ENCODE measurements at regions not wholly inside any gene's neighbourhood (a gene's known extent, or its start where the extent isn't known, plus 50 kb on each side); places are given as distances from the start of the nearest gene placed in this dataset.
A peak's percentile ranks its signal among the peaks of the same experiment; 100 is the strongest.

DNA sequence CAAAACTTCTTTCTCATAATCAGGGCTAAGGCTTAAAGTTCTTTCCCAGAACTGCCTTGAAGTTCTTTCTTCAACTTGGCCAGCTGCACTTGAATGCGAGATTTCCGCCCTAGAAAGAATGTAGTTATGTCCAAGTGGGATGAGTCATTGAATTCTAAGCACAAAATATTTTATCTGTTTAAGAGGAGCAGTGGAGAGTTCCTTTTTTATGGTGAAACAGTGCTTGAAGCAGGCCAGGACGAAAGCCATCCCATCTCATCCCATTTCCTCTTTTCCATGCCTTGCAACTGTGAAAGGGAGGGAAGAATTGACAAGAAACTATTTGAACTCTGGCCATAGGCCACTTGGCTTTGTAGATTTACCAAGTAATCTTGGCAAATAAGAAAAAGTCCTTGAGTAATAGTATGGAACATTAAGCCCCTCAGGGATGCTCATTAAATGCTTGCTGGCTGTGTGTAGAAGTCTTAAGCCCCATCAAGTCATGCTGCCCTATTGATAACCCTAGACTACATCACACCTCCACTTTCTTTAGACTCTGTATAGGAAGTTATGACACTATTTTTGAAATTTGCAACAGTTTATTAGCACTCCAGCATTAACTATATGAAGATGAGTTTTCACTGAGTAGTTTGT, 174.5 kb downstream of the KCTD12 start:
- Histone ChIP-seq H3K36me3 (no peaks in the 10 kb centered on the region), H3K27me3 (no peaks in the 10 kb centered on the region), H3K9me3 (no peaks in the 10 kb centered on the region), H3K27ac (peak overlapping the region; percentile 34 to 64 (median 60)), H3K4me1 (peaks cover 0 to 37% (median 27%) of the 10 kb centered on the region in 4 donors), H3K4me3 (no peak overlapping the region)
- DNase-seq: peak; percentile 74
- intact Hi-C loops (cut with DNase I): no loop called here
- WGBS, 2 donors: 59 to 71% methylated on average over 3 of the region's 3 CpGs
- TF ChIP-seq POLR2AphosphoS5 (IDR thresholded peaks at IDR 0.05) (peak in 3 of 4 donors; percentile 41 to 64 (median 49)), POLR2A (IDR thresholded peaks at IDR 0.05) (no peak)

DNA sequence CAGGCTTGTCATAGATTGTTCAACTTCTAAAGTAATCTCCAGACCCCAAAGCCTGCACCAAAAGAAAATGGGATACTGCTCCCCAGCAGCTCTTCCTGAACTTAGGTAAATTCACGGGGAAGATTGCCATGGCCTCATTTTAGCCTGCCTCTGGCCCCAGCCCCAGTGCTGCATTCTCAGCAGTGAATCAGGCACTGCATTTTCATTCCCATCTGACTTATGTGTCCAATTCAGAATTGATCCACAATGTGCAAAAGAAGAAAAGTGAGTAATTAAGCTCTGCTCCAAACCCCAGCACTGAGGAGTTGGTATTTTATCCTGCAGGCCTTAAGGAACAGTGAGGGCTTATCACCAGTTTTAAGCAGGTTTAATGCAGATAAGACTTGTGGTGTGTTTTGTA, 176.4 kb downstream of the KCTD12 start:
- Histone ChIP-seq H3K27ac (no peak overlapping the region), H3K27me3 (no peaks in the 10 kb centered on the region), H3K4me1 (peaks cover 0 to 37% (median 27%) of the 10 kb centered on the region in 4 donors), H3K36me3 (no peaks in the 10 kb centered on the region), H3K4me3 (no peak overlapping the region), H3K9me3 (no peaks in the 10 kb centered on the region)
- TF ChIP-seq EP300 (IDR thresholded peaks at IDR 0.05) (no peak), POLR2AphosphoS5 (IDR thresholded peaks at IDR 0.05) (no peak), POLR2A (IDR thresholded peaks at IDR 0.05) (no peak)
- TF ChIP-seq, protein P1, sequence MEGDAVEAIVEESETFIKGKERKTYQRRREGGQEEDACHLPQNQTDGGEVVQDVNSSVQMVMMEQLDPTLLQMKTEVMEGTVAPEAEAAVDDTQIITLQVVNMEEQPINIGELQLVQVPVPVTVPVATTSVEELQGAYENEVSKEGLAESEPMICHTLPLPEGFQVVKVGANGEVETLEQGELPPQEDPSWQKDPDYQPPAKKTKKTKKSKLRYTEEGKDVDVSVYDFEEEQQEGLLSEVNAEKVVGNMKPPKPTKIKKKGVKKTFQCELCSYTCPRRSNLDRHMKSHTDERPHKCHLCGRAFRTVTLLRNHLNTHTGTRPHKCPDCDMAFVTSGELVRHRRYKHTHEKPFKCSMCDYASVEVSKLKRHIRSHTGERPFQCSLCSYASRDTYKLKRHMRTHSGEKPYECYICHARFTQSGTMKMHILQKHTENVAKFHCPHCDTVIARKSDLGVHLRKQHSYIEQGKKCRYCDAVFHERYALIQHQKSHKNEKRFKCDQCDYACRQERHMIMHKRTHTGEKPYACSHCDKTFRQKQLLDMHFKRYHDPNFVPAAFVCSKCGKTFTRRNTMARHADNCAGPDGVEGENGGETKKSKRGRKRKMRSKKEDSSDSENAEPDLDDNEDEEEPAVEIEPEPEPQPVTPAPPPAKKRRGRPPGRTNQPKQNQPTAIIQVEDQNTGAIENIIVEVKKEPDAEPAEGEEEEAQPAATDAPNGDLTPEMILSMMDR (IDR thresholded peaks at IDR 0.05): no peak
- intact Hi-C loops (cut with DNase I): no loop called here
- 90 to 95% methylated on average over 1 of the region's 1 CpG for WGBS, 2 donors
- DNase-seq: no peak

DNA sequence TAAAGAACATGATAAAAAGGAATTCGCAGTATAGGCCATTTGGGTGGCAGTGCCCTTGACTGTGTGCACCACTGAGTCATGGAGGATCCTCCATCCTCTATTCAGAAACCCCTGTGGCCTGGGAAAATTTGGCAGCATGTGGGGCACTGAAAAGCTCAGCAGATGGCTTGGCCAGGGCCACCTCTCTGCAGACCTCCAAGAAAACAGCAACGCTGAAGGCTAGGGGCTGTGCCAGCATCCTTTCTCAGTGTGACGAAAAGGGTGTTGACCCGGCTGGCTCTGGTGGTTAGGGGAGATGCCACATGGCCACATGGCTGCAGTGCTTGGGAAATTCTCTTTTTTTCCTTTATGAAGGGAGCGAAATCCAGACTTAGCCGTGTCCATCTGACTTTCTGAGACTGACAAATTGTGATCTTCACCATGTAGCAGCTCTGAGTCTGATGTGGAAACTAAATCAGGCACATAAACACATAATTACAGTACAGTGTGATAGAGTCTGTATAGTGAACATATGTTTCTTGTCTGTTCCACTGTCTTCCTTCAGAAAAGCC, 178.0 kb downstream of the KCTD12 start:
- intact Hi-C loops (cut with DNase I): no loop called here
- Histone ChIP-seq H3K27ac (no peak overlapping the region), H3K36me3 (no peaks in the 10 kb centered on the region), H3K9me3 (no peaks in the 10 kb centered on the region), H3K4me1 (peaks cover 0 to 33% (median 27%) of the 10 kb centered on the region in 4 donors), H3K4me3 (no peak overlapping the region), H3K27me3 (no peaks in the 10 kb centered on the region)
- TF ChIP-seq, protein P1 (IDR thresholded peaks at IDR 0.05): no peak
- TF ChIP-seq POLR2A (IDR thresholded peaks at IDR 0.05): no peak
- TF ChIP-seq EP300 (IDR thresholded peaks at IDR 0.05): no peak
- TF ChIP-seq POLR2AphosphoS5 (IDR thresholded peaks at IDR 0.05): no peak
- 90 to 91% methylated on average over 6 of the region's 6 CpGs for WGBS, 2 donors
- DNase-seq: no peak

DNA sequence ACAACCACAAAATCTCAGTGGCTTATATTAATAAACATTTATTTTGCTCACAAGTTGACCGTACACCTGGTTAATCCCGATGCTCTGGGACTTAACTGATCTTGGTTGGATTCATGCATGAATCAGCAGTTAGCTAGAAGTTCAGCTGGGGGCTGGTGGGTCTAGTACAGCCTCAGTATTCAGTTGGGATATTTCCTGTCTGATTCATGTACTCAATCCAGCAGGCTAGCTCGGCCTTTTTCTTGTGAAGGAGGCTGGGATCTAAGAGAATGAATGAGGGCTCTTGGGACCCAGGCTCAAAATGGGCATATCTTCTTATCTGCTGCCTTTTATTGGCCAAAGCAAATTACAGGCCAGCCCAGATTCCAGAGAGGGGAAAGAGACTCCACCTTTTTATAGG, 178.8 kb downstream of the KCTD12 start:
- H3K9me3 ChIP-seq: no peaks in the 10 kb centered on the region
- WGBS, 2 donors: 79 to 85% methylated on average over 3 of the region's 3 CpGs
- intact Hi-C loops (cut with DNase I): no loop called here
- H3K27ac ChIP-seq: no peak overlapping the region
- no peaks in the 10 kb centered on the region for H3K27me3 ChIP-seq
- no peak for DNase-seq
- H3K4me1 ChIP-seq: peaks cover 0 to 31% (median 26%) of the 10 kb centered on the region in 4 donors
- no peak for TF ChIP-seq POLR2AphosphoS5 (IDR thresholded peaks at IDR 0.05)
- TF ChIP-seq POLR2A (IDR thresholded peaks at IDR 0.05): no peak
- TF ChIP-seq EP300 (IDR thresholded peaks at IDR 0.05): no peak
- TF ChIP-seq, protein P1 (IDR thresholded peaks at IDR 0.05): no peak
- no peak overlapping the region for H3K4me3 ChIP-seq
- no peaks in the 10 kb centered on the region for H3K36me3 ChIP-seq

DNA sequence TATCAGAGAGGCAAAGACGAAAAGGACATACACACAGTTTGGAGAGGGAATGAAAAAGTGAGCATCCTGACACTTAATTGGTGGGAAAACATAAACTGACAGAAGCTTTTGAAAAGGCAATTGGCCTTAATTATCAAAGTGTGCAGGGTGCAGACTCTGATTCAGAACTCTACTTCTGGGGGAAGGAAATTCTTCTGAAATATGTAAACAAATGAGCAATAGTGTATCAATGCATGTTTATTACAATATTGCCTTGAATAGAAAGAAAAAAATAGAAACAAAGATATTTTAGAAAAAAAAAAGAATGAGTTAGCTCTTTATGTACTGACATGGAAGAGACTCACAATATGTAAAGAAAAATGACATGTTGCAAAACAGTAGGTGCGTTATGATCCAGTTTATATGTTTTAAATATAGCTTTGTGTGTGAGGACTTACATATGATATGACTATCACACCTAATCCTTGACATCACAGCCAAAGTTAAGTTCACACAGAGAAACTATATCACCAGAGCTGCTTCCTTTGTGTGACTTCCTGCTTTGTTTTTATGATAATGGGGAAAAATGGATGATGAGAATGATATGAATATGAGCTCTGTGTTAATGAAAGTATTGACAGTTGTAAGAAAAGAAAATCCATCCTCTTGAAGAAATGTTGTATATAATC, 182.4 kb downstream of the KCTD12 start:
- Histone ChIP-seq H3K27me3 (no peaks in the 10 kb centered on the region), H3K36me3 (no peaks in the 10 kb centered on the region), H3K4me3 (no peak overlapping the region), H3K9me3 (no peaks in the 10 kb centered on the region), H3K4me1 (no peaks in the 10 kb centered on the region), H3K27ac (no peak overlapping the region)
- intact Hi-C loops (cut with DNase I): no loop called here
- WGBS, 2 donors: 57 to 81% methylated on average over 2 of the region's 2 CpGs
- TF ChIP-seq, protein P1 (IDR thresholded peaks at IDR 0.05): no peak
- no peak for TF ChIP-seq EP300 (IDR thresholded peaks at IDR 0.05)
- TF ChIP-seq POLR2A (IDR thresholded peaks at IDR 0.05): no peak
- no peak for TF ChIP-seq POLR2AphosphoS5 (IDR thresholded peaks at IDR 0.05)
- DNase-seq: no peak

Data from sigmoid colon (tissue), 6 donors.